ENCODE measurements at regions not wholly inside any gene's neighbourhood (a gene's known extent, or its start where the extent isn't known, plus 50 kb on each side); places are given as distances from the start of the nearest gene placed in this dataset.

GRCh38 chr21:38661889-38662568, 143.7 kb upstream of the ETS2 start:
- no peak for TF ChIP-seq POLR2A (conservative IDR thresholded peaks at IDR 0.05)
- no peak for TF ChIP-seq ZNF121 (CRISPR knock-in tag; conservative IDR thresholded peaks at IDR 0.05)
- TF ChIP-seq GATA2 (CRISPR knock-in tag; IDR thresholded peaks at IDR 0.05), result no peak
- no peak for TF ChIP-seq CTCF (IDR thresholded peaks at IDR 0.05 in 2 of 3, conservative IDR thresholded peaks at IDR 0.05 in 1 of 3; ENCODE audit: insufficient read depth in 2 of 3, low read depth in 1 of 3, low read length in 3 of 3)
- no peak for TF ChIP-seq CHD4 (IDR thresholded peaks at IDR 0.05; ENCODE audit: insufficient read depth, insufficient replicate concordance, low read depth, low read length, poor library complexity, severe bottlenecking)
- TF ChIP-seq SMARCC2 (IDR thresholded peaks at IDR 0.05; ENCODE audit: low read depth), result no peak
- no peak for TF ChIP-seq ZNF407 (IDR thresholded peaks at IDR 0.05; ENCODE audit: low read depth)
- no peak for TF ChIP-seq FOSL1 (tag; conservative IDR thresholded peaks at IDR 0.05)
- no peak for TF ChIP-seq ZNF511 (CRISPR knock-in tag; IDR thresholded peaks at IDR 0.05)
- no peak for TF ChIP-seq KLF10 (CRISPR knock-in tag; IDR thresholded peaks at IDR 0.05)
- no peak for TF ChIP-seq HMGXB4 (CRISPR knock-in tag; IDR thresholded peaks at IDR 0.05)
- no peak for TF ChIP-seq IRF1 (CRISPR knock-in tag; IDR thresholded peaks at IDR 0.05; ENCODE audit: borderline replicate concordance)
- no peak for TF ChIP-seq ZBTB7A (IDR thresholded peaks at IDR 0.05; ENCODE audit: borderline replicate concordance, control insufficient read depth, low read depth, low read length)
